H1 (cell line): ENCODE measurements at regions not wholly inside any gene's neighbourhood (a gene's known extent, or its start where the extent isn't known, plus 50 kb on each side); places are given as distances from the start of the nearest gene placed in this dataset.

Experiments used
- ASH2L ChIP-seq: fragments of 200-600, 300-600 bp; sonication (generic); IDR thresholded peaks from one replicate; pipeline ENCODE4 v1.7.1; 2017; ENCODE audit warnings: low read length
- CBX8 ChIP-seq: fragments of 300-800, 300-1000 bp; sonication (generic); IDR thresholded peaks from 2 replicates; pipeline ENCODE4 v1.7.1; 2016; ENCODE audit warnings: low read depth, low read length, borderline replicate concordance
- CEBPB ChIP-seq: IDR thresholded peaks from 2 replicates; pipeline ENCODE4 v1.6.1; 2012; ENCODE audit warnings: low read depth, low read length
- JUND ChIP-seq: IDR thresholded peaks from 2 replicates; pipeline ENCODE4 v1.6.1; 2011; ENCODE audit warnings: mild to moderate bottlenecking, improper control_type of control experiment, low read length
- RAD21 ChIP-seq, 2 experiments: IDR thresholded peaks in 1 of 2; conservative IDR thresholded peaks in 1 of 2; 2 replicates each; pipeline ENCODE4 v1.6.1; 2011; ENCODE audit warnings: low read depth in 2 of 2, low read length in 2 of 2, improper control_type of control experiment in 1 of 2, inconsistent platforms in 1 of 2, mild to moderate bottlenecking in 1 of 2, moderate library complexity in 1 of 2
- TEAD4 ChIP-seq: IDR thresholded peaks from 2 replicates; pipeline ENCODE4 v1.6.1; 2012; ENCODE audit warnings: low read depth, low read length, inconsistent platforms, mixed read lengths

DNA sequence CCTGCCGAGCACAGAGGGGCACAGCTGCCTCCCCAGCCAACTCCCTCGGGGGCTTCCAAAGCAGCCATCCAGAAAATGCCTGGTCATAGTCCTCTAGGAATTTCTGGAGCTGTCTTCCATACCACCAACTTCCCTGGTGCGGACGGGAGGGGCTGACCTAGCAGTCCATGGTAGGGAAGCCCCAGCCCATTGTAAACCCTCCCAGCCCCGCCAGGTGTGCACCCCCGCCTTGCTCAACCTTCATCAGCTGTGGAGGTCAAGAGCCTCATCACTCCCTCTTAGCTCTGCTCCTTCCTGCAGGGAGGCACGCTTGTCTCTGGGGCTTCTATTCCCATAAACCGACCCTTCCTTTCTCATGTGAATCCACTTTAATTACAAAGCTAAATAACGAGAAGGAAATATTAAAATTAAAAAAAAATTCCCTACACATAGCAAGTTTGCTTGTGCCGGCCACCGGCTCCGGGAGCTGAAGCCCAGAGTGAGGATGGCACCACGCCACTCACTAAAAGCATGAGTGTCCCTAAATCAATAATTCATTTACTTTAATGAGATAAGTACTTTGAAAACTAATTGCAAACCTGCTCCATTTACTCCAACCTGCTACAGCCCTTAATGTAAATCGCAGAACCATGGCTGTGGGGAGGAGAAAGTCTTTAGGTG is 181.4 kb downstream of the ENGASE start (continued):
- no peak for TF ChIP-seq RAD21 (IDR thresholded peaks at IDR 0.05 in 1 of 2, conservative IDR thresholded peaks at IDR 0.05 in 1 of 2; ENCODE audit: low read depth in 2 of 2, low read length in 2 of 2)
- TF ChIP-seq JUND, result no peak
- no peak for TF ChIP-seq CEBPB
- no peak for TF ChIP-seq TEAD4
- no peak for TF ChIP-seq ASH2L
- no peak for TF ChIP-seq CBX8
